ENCODE measurements at regions not wholly inside any gene's neighbourhood (a gene's known extent, or its start where the extent isn't known, plus 50 kb on each side); places are given as distances from the start of the nearest gene placed in this dataset.

GRCh38 chr6:131356161-131356560 lies 216.9 kb upstream of the ARG1 start:
- no peak for TF ChIP-seq CTCF (IDR thresholded peaks at IDR 0.05)
- no peak for TF ChIP-seq EP300 (IDR thresholded peaks at IDR 0.05)

Measured in ovary (tissue), 3 donors.